ENCODE measurements at regions not wholly inside any gene's neighbourhood (a gene's known extent, or its start where the extent isn't known, plus 50 kb on each side); places are given as distances from the start of the nearest gene placed in this dataset.

GRCh38 chr13:55992145-55992544 is 1148.6 kb upstream of the PRR20A start:
- no peak for TF ChIP-seq CTCF (conservative IDR thresholded peaks at IDR 0.05; ENCODE audit: low read depth, low read length)
- no peak for TF ChIP-seq EZH2 (IDR thresholded peaks at IDR 0.05; ENCODE audit: low read length, unreplicated experiment)
- TF ChIP-seq EZH2phosphoT487 (IDR thresholded peaks at IDR 0.05; ENCODE audit: borderline replicate concordance, low read length) = no peak

Measured in PC-3 (cell line).